HEK293 (cell line): ENCODE measurements at regions not wholly inside any gene's neighbourhood (a gene's known extent, or its start where the extent isn't known, plus 50 kb on each side); places are given as distances from the start of the nearest gene placed in this dataset.

Experiments used
- CTCF ChIA-PET: fragments of 350-600 bp; formaldehyde crosslinking; extraction: SDS; loops from one replicate; lab custom pipeline; 2021; ENCODE audit warnings: antibody characterized with exemption; lab: Yijun Ruan, JAX
- POLR2A ChIA-PET: fragments of 300-600 bp; formaldehyde crosslinking; extraction: SDS; loops from one replicate; lab custom pipeline; 2020; ENCODE audit warnings: antibody characterized with exemption, inconsistent platforms; lab: Yijun Ruan, JAX
- H3K27ac ChIP-seq: fragments of 200-500 bp; sonication (Bioruptor generic); 2 replicates; pipeline ENCODE4 v1.5.1; 2014; ENCODE audit warnings: low read depth, low read length, control low read depth, inconsistent platforms; ENCODE audit errors: extremely low read depth
- H3K36me3 ChIP-seq, 2 experiments: fragments of 200-500 bp in 1 of 2; sonication (Bioruptor generic) in 1 of 2; 1 replicate in 1 of 2; 2 replicates in 1 of 2; pipeline ENCODE4 v1.5.1; 2014 to 2017; ENCODE audit warnings: inconsistent platforms in 2 of 2, low read length in 2 of 2; ENCODE audit not compliant: control insufficient read depth in 2 of 2, insufficient read depth in 1 of 2
- H3K4me1 ChIP-seq: fragments of 200-500 bp; sonication (Bioruptor generic); 2 replicates; pipeline ENCODE4 v1.5.1; 2014; ENCODE audit warnings: mild to moderate bottlenecking, low read length, inconsistent platforms; ENCODE audit not compliant: control insufficient read depth, insufficient read depth
- H3K4me3 ChIP-seq: 2 replicates; pipeline ENCODE4 v1.5.1; 2011; ENCODE audit warnings: low read depth, mild to moderate bottlenecking, control low read depth, low read length, moderate library complexity
- H3K9me3 ChIP-seq: fragments of 200-500 bp; sonication (Bioruptor generic); 2 replicates; pipeline ENCODE4 v1.5.1; 2014; ENCODE audit warnings: low read depth, low read length, inconsistent platforms; ENCODE audit not compliant: control insufficient read depth, insufficient read depth
- BCL11B ChIP-seq: fragments of 450-650 bp; formaldehyde crosslinking; IDR thresholded peaks from 2 replicates; pipeline ENCODE4 v1.5.1; 2016; ENCODE audit warnings: low read depth, missing biosample characterization, missing genetic modification characterization
- EGR2 ChIP-seq: fragments of 450-650 bp; formaldehyde crosslinking; IDR thresholded peaks from 2 replicates; pipeline ENCODE4 v1.5.1; 2016; ENCODE audit warnings: low read depth, missing biosample characterization, missing genetic modification characterization
- HOXA7 ChIP-seq: sonication (generic); formaldehyde crosslinking; IDR thresholded peaks from 2 replicates; pipeline ENCODE4 v1.8.1; 2022; ENCODE audit warnings: missing genetic modification reagents, borderline replicate concordance
- KLF10 ChIP-seq: fragments of 450-650 bp; IDR thresholded peaks from 2 replicates; pipeline ENCODE4 v1.5.1; 2018; ENCODE audit warnings: missing biosample characterization, mild to moderate bottlenecking, missing genetic modification characterization
- KLF9 ChIP-seq: fragments of 450-650 bp; formaldehyde crosslinking; IDR thresholded peaks from 2 replicates; pipeline ENCODE4 v1.5.1; 2016; ENCODE audit warnings: missing biosample characterization, missing genetic modification characterization, low read depth
- OVOL3 ChIP-seq: fragments of 450-650 bp; formaldehyde crosslinking; IDR thresholded peaks from 2 replicates; pipeline ENCODE4 v1.5.1; 2016; ENCODE audit warnings: missing biosample characterization, missing genetic modification characterization
- SALL2 ChIP-seq: fragments of 450-650 bp; formaldehyde crosslinking; IDR thresholded peaks from 2 replicates; pipeline ENCODE4 v1.5.0; 2017; ENCODE audit warnings: missing biosample characterization, mild to moderate bottlenecking, missing genetic modification characterization, borderline replicate concordance
- SETDB1 ChIP-seq: IDR thresholded peaks from one replicate; pipeline ENCODE4 v1.6.1; 2017; ENCODE audit warnings: mild to moderate bottlenecking, low read length, moderate library complexity, mixed read lengths; ENCODE audit not compliant: insufficient read length
- SP2 ChIP-seq: fragments of 450-650 bp; formaldehyde crosslinking; IDR thresholded peaks from 2 replicates; pipeline ENCODE4 v1.5.1; 2016; ENCODE audit warnings: missing biosample characterization, missing genetic modification characterization
- TRIM28 ChIP-seq: IDR thresholded peaks from 2 replicates; pipeline ENCODE4 v1.6.1; 2011; ENCODE audit warnings: low read length, control low read depth, borderline replicate concordance
- YY1 ChIP-seq: fragments of 450-650 bp; formaldehyde crosslinking; IDR thresholded peaks from 2 replicates; pipeline ENCODE4 v1.5.1; 2018; ENCODE audit warnings: missing biosample characterization, missing genetic modification characterization
- ZIC2 ChIP-seq: fragments of 450-650 bp; formaldehyde crosslinking; IDR thresholded peaks from 2 replicates; pipeline ENCODE4 v1.5.1; 2016; ENCODE audit warnings: missing biosample characterization, missing genetic modification characterization
- ZNF138 ChIP-seq: fragments of 450-650 bp; formaldehyde crosslinking; IDR thresholded peaks from 2 replicates; pipeline ENCODE4 v1.5.1; 2016; ENCODE audit warnings: missing biosample characterization, missing genetic modification characterization, borderline replicate concordance
- ZNF140 ChIP-seq: fragments of 450-650 bp; formaldehyde crosslinking; IDR thresholded peaks from 2 replicates; pipeline ENCODE4 v1.5.1; 2016; ENCODE audit warnings: missing biosample characterization, missing genetic modification characterization
- ZNF549 ChIP-seq: fragments of 450-650 bp; IDR thresholded peaks from 2 replicates; pipeline ENCODE4 v1.5.1; 2018; ENCODE audit warnings: missing biosample characterization, missing genetic modification characterization, mild to moderate bottlenecking, inconsistent platforms, moderate library complexity
- ZNF596 ChIP-seq: fragments of 450-650 bp; IDR thresholded peaks from 2 replicates; pipeline ENCODE4 v1.5.0; 2018; ENCODE audit warnings: missing biosample characterization, mild to moderate bottlenecking, missing genetic modification characterization, moderate library complexity
- ZNF626 ChIP-seq: fragments of 450-650 bp; sonication (Bioruptor Pico); formaldehyde crosslinking; IDR thresholded peaks from 2 replicates; pipeline ENCODE4 v1.5.1; 2018; ENCODE audit warnings: missing biosample characterization, missing genetic modification characterization, inconsistent platforms
- ZNF785 ChIP-seq: fragments of 450-650 bp; formaldehyde crosslinking; IDR thresholded peaks from 2 replicates; pipeline ENCODE4 v1.5.1; 2016; ENCODE audit warnings: missing biosample characterization, missing genetic modification characterization
- TF ChIP-seq, protein P1 (sequence below): fragments of 450-650 bp; formaldehyde crosslinking; IDR thresholded peaks from 2 replicates; pipeline ENCODE4 v1.5.1; 2016; ENCODE audit warnings: missing biosample characterization, missing genetic modification characterization
- TF ChIP-seq, protein P2 (sequence below): fragments of 450-650 bp; formaldehyde crosslinking; IDR thresholded peaks from 2 replicates; pipeline ENCODE4 v1.5.1; 2016; ENCODE audit warnings: missing biosample characterization, missing genetic modification characterization
- TF ChIP-seq, protein P3 (sequence below): fragments of 450-650 bp; formaldehyde crosslinking; conservative IDR thresholded peaks from 2 replicates; pipeline ENCODE4 v1.5.1; 2016; ENCODE audit warnings: low read depth, missing biosample characterization, missing genetic modification characterization

DNA sequence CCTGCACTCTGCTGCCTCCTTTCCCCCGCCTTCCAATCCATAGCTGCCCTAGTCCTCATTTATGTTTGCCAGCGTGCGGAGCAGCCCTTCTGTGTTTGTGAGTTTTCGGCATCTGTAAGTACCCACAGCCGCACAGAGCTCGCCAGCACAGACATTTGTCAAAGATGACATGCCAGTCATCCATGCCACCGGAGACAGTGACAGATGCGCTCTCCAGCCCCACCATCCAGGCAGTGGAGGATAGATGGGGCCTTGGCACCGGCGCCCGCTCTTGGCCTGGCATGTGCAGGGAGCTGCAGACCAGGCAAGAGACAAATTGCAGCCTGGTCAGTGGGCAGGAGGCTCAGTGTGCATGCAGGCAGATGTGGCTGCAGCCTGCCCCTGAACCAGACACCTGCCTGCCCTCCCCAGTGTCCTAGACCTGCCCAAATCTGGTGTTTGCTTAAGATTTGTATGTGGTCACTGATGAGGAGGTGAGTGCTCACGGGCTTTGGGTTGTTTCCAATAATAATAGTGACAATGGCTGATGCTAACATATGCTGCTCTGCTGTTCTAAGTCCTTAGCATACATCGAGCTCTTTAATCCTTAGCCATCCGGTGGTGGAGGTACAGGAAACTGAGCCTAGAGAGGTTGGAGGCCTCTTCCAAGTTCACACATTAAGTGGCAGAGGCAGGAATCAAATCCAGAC, 78.1 kb downstream of the UNC5CL start:
- Histone ChIP-seq H3K4me1 (peaks cover 5% of the 10 kb centered on the region; the same call in 1 of the 2 replicates), H3K9me3 (no peaks in the 10 kb centered on the region), H3K27ac (no peak overlapping the region), H3K4me3 (no peak overlapping the region), H3K36me3 (no peaks in the 10 kb centered on the region)
- CTCF ChIA-PET = interaction anchor here (0.6 kb wide), 3 partner anchors 64 to 1212 kb away, joined by 3 to 5 read pairs (median 3); partner anchors contain the start of gene GUCA1A
- TF ChIP-seq ZIC2 (tag by site-specific recombination) (no peak), SP2 (no peak), BCL11B (tag by site-specific recombination) (no peak), SETDB1 (no peak), ZNF626 (tag by site-specific recombination) (no peak), ZNF785 (no peak), HOXA7 (CRISPR knock-in tag) (no peak)
- TF ChIP-seq, protein P1, sequence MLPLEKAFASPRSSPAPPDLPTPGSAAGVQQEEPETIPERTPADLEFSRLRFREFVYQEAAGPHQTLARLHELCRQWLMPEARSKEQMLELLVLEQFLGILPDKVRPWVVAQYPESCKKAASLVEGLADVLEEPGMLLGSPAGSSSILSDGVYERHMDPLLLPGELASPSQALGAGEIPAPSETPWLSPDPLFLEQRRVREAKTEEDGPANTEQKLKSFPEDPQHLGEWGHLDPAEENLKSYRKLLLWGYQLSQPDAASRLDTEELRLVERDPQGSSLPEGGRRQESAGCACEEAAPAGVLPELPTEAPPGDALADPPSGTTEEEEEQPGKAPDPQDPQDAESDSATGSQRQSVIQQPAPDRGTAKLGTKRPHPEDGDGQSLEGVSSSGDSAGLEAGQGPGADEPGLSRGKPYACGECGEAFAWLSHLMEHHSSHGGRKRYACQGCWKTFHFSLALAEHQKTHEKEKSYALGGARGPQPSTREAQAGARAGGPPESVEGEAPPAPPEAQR (tag by site-specific recombination) = no peak
- POLR2A ChIA-PET = no interaction called here

DNA sequence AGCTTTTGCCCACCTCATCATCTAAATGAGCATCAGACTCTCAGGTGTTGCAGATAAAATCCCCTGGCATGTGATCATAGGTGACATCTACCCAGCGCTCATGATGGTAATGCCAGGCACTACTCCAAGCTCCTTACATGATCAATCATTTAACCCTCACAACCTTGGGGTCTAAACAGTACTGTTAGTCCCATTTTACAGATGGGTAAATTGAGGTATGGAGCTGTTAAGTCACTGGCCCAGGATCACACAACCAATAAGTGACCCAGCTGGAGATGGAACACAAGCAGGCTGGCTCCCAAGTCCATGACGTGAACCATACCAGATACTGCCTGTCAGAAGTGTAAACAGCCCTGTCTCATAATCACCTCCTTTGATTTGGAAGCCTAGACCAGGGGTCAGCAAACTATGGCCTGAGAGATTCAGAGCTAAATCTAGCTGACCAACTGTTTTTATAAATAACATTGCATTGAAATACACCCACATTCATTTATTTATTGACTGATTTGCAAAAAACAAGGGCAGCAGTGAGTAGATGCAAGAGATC, 79.2 kb downstream of the UNC5CL start:
- ChIA-PET POLR2A (no interaction called here), CTCF (interaction anchor here (0.7 to 1.1 kb wide), 3 partner anchors 63 to 68 kb away, joined by 3 to 4 read pairs (median 3); no protein-coding TSS in a partner anchor)
- TF ChIP-seq, protein P2, sequence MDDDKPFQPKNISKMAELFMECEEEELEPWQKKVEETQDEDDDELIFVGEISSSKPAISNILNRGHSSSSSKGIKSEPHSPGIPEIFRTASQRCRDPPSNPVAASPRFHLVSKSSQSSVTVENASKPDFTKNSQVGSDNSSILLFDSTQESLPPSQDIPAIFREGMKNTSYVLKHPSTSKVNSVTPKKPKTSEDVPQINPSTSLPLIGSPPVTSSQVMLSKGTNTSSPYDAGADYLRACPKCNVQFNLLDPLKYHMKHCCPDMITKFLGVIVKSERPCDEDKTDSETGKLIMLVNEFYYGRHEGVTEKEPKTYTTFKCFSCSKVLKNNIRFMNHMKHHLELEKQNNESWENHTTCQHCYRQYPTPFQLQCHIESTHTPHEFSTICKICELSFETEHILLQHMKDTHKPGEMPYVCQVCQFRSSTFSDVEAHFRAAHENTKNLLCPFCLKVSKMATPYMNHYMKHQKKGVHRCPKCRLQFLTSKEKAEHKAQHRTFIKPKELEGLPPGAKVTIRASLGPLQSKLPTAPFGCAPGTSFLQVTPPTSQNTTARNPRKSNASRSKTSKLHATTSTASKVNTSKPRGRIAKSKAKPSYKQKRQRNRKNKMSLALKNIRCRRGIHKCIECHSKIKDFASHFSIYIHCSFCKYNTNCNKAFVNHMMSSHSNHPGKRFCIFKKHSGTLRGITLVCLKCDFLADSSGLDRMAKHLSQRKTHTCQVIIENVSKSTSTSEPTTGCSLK (tag by site-specific recombination) = no peak
- TF ChIP-seq YY1 (tag by site-specific recombination) = no peak
- TF ChIP-seq ZNF138 = no peak
- TF ChIP-seq ZNF140 (tag by site-specific recombination) = no peak
- TF ChIP-seq TRIM28 = no peak
- Histone ChIP-seq H3K27ac (no peak overlapping the region), H3K4me3 (no peak overlapping the region), H3K4me1 (peaks cover 5% of the 10 kb centered on the region; the same call in 1 of the 2 replicates), H3K9me3 (no peaks in the 10 kb centered on the region), H3K36me3 (no peaks in the 10 kb centered on the region)

DNA sequence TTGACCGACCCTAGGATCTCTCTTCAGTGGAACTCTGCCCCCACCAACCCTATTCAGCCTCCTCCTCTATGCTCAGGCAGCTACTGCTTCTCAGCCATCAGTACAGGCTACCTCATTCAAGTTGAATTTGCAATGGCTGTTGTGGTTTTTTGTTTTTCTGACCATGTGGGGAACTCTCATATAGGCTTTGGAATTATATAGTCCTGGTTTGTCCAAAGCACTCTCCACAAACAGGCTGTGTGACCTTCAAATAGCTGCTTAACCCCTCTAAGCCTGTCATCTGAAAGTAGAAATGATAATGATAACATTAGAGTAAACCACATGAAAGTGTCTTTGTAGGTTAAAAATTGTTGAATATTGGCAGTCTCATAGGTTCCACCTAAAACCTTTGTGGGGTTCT, 80.3 kb downstream of the UNC5CL start:
- no peak overlapping the region for H3K4me3 ChIP-seq
- no peak overlapping the region for H3K27ac ChIP-seq
- CTCF ChIA-PET = interaction anchor here (0.9 to 1.2 kb wide), 2 partner anchors 9 to 46 kb away, joined by 4 to 6 read pairs; no protein-coding TSS in a partner anchor
- peaks cover 5% of the 10 kb centered on the region; the same call in 1 of the 2 replicates for H3K4me1 ChIP-seq
- no peak for TF ChIP-seq ZNF549
- no peak for TF ChIP-seq EGR2 (tag by site-specific recombination)
- TF ChIP-seq BCL11B (tag by site-specific recombination) = no peak
- TF ChIP-seq SALL2 (tag by site-specific recombination) = no peak
- no peak for TF ChIP-seq OVOL3 (tag by site-specific recombination)
- no peak for TF ChIP-seq ZNF596
- TF ChIP-seq, protein P3, sequence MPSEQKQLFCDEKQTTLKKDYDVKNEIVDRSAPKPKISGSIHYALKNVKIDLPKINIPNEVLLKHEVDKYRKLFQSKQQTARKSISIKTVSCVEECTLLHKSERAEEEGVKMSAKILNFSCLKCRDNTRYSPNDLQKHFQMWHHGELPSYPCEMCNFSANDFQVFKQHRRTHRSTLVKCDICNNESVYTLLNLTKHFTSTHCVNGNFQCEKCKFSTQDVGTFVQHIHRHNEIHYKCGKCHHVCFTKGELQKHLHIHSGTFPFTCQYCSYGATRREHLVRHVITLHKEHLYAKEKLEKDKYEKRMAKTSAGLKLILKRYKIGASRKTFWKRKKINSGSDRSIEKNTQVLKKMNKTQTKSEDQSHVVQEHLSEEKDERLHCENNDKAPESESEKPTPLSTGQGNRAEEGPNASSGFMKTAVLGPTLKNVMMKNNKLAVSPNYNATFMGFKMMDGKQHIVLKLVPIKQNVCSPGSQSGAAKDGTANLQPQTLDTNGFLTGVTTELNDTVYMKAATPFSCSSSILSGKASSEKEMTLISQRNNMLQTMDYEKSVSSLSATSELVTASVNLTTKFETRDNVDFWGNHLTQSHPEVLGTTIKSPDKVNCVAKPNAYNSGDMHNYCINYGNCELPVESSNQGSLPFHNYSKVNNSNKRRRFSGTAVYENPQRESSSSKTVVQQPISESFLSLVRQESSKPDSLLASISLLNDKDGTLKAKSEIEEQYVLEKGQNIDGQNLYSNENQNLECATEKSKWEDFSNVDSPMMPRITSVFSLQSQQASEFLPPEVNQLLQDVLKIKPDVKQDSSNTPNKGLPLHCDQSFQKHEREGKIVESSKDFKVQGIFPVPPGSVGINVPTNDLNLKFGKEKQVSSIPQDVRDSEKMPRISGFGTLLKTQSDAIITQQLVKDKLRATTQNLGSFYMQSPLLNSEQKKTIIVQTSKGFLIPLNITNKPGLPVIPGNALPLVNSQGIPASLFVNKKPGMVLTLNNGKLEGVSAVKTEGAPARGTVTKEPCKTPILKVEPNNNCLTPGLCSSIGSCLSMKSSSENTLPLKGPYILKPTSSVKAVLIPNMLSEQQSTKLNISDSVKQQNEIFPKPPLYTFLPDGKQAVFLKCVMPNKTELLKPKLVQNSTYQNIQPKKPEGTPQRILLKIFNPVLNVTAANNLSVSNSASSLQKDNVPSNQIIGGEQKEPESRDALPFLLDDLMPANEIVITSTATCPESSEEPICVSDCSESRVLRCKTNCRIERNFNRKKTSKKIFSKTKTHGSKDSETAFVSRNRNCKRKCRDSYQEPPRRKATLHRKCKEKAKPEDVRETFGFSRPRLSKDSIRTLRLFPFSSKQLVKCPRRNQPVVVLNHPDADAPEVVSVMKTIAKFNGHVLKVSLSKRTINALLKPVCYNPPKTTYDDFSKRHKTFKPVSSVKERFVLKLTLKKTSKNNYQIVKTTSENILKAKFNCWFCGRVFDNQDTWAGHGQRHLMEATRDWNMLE (tag by site-specific recombination) = no peak
- no peak for TF ChIP-seq KLF9 (tag by site-specific recombination)
- TF ChIP-seq KLF10 (tag by site-specific recombination) = no peak
- H3K36me3 ChIP-seq = no peaks in the 10 kb centered on the region
- POLR2A ChIA-PET = no interaction called here
- H3K9me3 ChIP-seq = no peaks in the 10 kb centered on the region
